SK-MEL-5 (cell line): ENCODE measurements at regions not wholly inside any gene's neighbourhood (a gene's known extent, or its start where the extent isn't known, plus 50 kb on each side); places are given as distances from the start of the nearest gene placed in this dataset.

Experiments used
- DNase-seq: peaks from one replicate; pipeline ENCODE4 v3.0.0-alpha.2; 2016; ENCODE audit warnings: low read depth, low spot score
- in situ Hi-C: cut with HindIII; loops from 2 replicates; pipeline ENCODE4 v1.10.0; 2016; ENCODE audit warnings: low sequenced_read_pairs, high pct_unique_total_duplicates, low pct_unique_long_range_greater_than_20kb

GRCh38 chr7:31398815-31399214 lies 58.3 kb upstream of the NEUROD6 start:
- DNase-seq = no peak
- in situ Hi-C loops = no loop called here

GRCh38 chr7:31407178-31407676 lies 66.7 kb upstream of the NEUROD6 start:
- in situ Hi-C loops = no loop called here
- no peak for DNase-seq

GRCh38 chr7:31408140-31408729 lies 67.7 kb upstream of the NEUROD6 start:
- in situ Hi-C loops = no loop called here

GRCh38 chr7:31410265-31410664 lies 69.7 kb upstream of the NEUROD6 start:
- in situ Hi-C loops = no loop called here
- DNase-seq = no peak

More at GRCh38 chr7:31408140-31408729, 67.7 kb upstream of the NEUROD6 start:
- DNase-seq = no peak

- in situ Hi-C loops = no loop called here
- no peak for DNase-seq
Measured at GRCh38 chr7:31411416-31411815, 70.9 kb upstream of the NEUROD6 start.

- in situ Hi-C loops = no loop called here
- no peak for DNase-seq
Measured at GRCh38 chr7:31413766-31414165, 73.2 kb upstream of the NEUROD6 start.

- in situ Hi-C loops = no loop called here
- no peak for DNase-seq
Measured at GRCh38 chr7:31416381-31416870, 75.9 kb upstream of the NEUROD6 start.

- no peak for DNase-seq
- in situ Hi-C loops = no loop called here
Measured at GRCh38 chr7:31418928-31419327, 78.4 kb upstream of the NEUROD6 start.

GRCh38 chr7:31419505-31420055 lies 79.1 kb upstream of the NEUROD6 start:
- in situ Hi-C loops = no loop called here
- no peak for DNase-seq

GRCh38 chr7:31420948-31421347 lies 80.4 kb upstream of the NEUROD6 start:
- DNase-seq = no peak
- in situ Hi-C loops = no loop called here

GRCh38 chr7:31421607-31422006 lies 81.1 kb upstream of the NEUROD6 start:
- DNase-seq = no peak
- in situ Hi-C loops = no loop called here

- in situ Hi-C loops = no loop called here
- DNase-seq = no peak
Measured at GRCh38 chr7:31423994-31424393, 83.5 kb upstream of the NEUROD6 start.

- no peak for DNase-seq
- in situ Hi-C loops = no loop called here
Measured at GRCh38 chr7:31432176-31432575, 81.7 kb upstream of the ITPRID1 start.

- in situ Hi-C loops = no loop called here
Measured at GRCh38 chr7:31432836-31433340, 81.0 kb upstream of the ITPRID1 start.

GRCh38 chr7:31437250-31437865 lies 76.5 kb upstream of the ITPRID1 start:
- in situ Hi-C loops = no loop called here
- no peak for DNase-seq

More at GRCh38 chr7:31432836-31433340, 81.0 kb upstream of the ITPRID1 start:
- DNase-seq = peak; percentile 28

- in situ Hi-C loops = no loop called here
- DNase-seq = no peak
Measured at GRCh38 chr7:31439165-31439564, 74.7 kb upstream of the ITPRID1 start.

- no peak for DNase-seq
- in situ Hi-C loops = no loop called here
Measured at GRCh38 chr7:31440511-31440910, 73.4 kb upstream of the ITPRID1 start.

GRCh38 chr7:31442626-31443025 lies 71.3 kb upstream of the ITPRID1 start:
- DNase-seq = no peak
- in situ Hi-C loops = no loop called here

GRCh38 chr7:31443457-31443856 lies 70.4 kb upstream of the ITPRID1 start:
- peak; percentile 80 for DNase-seq
- in situ Hi-C loops = no loop called here
